Endothelial cell of umbilical vein (primary cell): ENCODE measurements at regions not wholly inside any gene's neighbourhood (a gene's known extent, or its start where the extent isn't known, plus 50 kb on each side); places are given as distances from the start of the nearest gene placed in this dataset.

Experiments
- BruUV-seq: library from RNA; stranded (reverse); fragments of 400-500 nt; replicated peaks from 2 replicates; lab custom pipeline; 2021; lab: Mats Ljungman, UMichigan
- CTCF ChIA-PET: fragments of 300-600, 350-600 bp; sonication (Branson Sonifier 250); formaldehyde crosslinking; loops from one replicate; lab custom pipeline; 2021; ENCODE audit warnings: antibody characterized with exemption, inconsistent platforms; lab: Charles Lee
- POLR2A ChIA-PET: fragments of 300-600, 350-600 bp; sonication (Branson Sonifier 250); formaldehyde crosslinking; loops from one replicate; lab custom pipeline; 2021; ENCODE audit warnings: antibody characterized with exemption, inconsistent platforms; lab: Charles Lee
- DNase-seq: peaks from one replicate; pipeline ENCODE4 v3.0.0-alpha.2; 2011; ENCODE audit warnings: low read depth, low spot score
- FAIRE-seq: peaks from 2 replicates; lab custom pipeline; 2011; peaks lifted over from hg19 to GRCh38; lab: Jason Lieb, UNC
- H2AFZ ChIP-seq: 2 replicates; pipeline ENCODE4 v1.6.0; 2012; ENCODE audit warnings: low read depth, low read length, control low read depth, inconsistent platforms
- H3K27ac ChIP-seq: 2 replicates; pipeline ENCODE4 v1.5.1; 2011; ENCODE audit warnings: low read depth, mild to moderate bottlenecking, control low read depth, low read length, moderate library complexity; ENCODE audit not compliant: insufficient read depth
- H3K27me3 ChIP-seq, 2 experiments: 2 replicates each; pipeline versions ENCODE4 v1.6.0 to v1.6.1; 2011; ENCODE audit warnings: low read length in 2 of 2, mixed read lengths in 1 of 2; ENCODE audit not compliant: control insufficient read depth in 2 of 2, insufficient read depth in 2 of 2
- H3K36me3 ChIP-seq, 2 experiments: 2 replicates in 1 of 2; 3 replicates in 1 of 2; pipeline ENCODE4 v1.5.1; 2011; ENCODE audit warnings: low read length in 2 of 2, mild to moderate bottlenecking in 1 of 2, moderate library complexity in 1 of 2; ENCODE audit not compliant: control insufficient read depth in 2 of 2, insufficient read depth in 2 of 2; ENCODE audit errors: extremely low read depth in 1 of 2
- H3K4me1 ChIP-seq: 3 replicates; pipeline ENCODE4 v1.5.1; 2011; ENCODE audit warnings: mild to moderate bottlenecking, low read length; ENCODE audit not compliant: control insufficient read depth, insufficient read depth; ENCODE audit errors: extremely low read depth
- H3K4me2 ChIP-seq: 2 replicates; pipeline ENCODE4 v1.6.1; 2011; ENCODE audit warnings: low read length, control low read depth, mixed read lengths; ENCODE audit not compliant: insufficient read depth
- H3K4me3 ChIP-seq, 3 experiments: fragments of 200-600 bp in 1 of 3; sonication (generic), shearing (Covaris generic) in 1 of 3; replicated peaks in 1 of 3; 2 replicates each; pipeline ENCODE4 v1.5.1; 2011 to 2016; ENCODE audit warnings: control low read depth in 3 of 3, low read length in 3 of 3, mild to moderate bottlenecking in 2 of 3, inconsistent platforms in 1 of 3, low read depth in 1 of 3, moderate library complexity in 1 of 3; ENCODE audit not compliant: insufficient read depth in 1 of 3
- H3K79me2 ChIP-seq: 2 replicates; pipeline ENCODE4 v1.6.0; 2012; ENCODE audit warnings: low read length, inconsistent platforms; ENCODE audit not compliant: control insufficient read depth, insufficient read depth
- H3K9ac ChIP-seq: replicated peaks from 2 replicates; pipeline ENCODE3; 2011; ENCODE audit warnings: low read length, control low read depth; ENCODE audit not compliant: insufficient read depth; ENCODE audit errors: extremely low read depth
- H3K9me1 ChIP-seq: replicated peaks from 3 replicates; pipeline ENCODE4 v1.6.0; 2011; ENCODE audit warnings: mild to moderate bottlenecking, low read length; ENCODE audit not compliant: control insufficient read depth, insufficient read depth; ENCODE audit errors: extremely low read depth
- H3K9me3 ChIP-seq: replicated peaks from 2 replicates; pipeline ENCODE4 v1.5.1; 2012; ENCODE audit warnings: low read length, inconsistent platforms; ENCODE audit not compliant: control insufficient read depth, insufficient read depth
- H4K20me1 ChIP-seq: replicated peaks from 2 replicates; pipeline ENCODE3; 2011; ENCODE audit warnings: mild to moderate bottlenecking, low read length; ENCODE audit not compliant: control insufficient read depth, insufficient read depth; ENCODE audit errors: extremely low read depth
- CTCF ChIP-seq, 2 donors: IDR thresholded peaks; 1 replicate in 1 of 2; 2 replicates in 1 of 2; pipeline ENCODE4 v1.5.1; 2011; ENCODE audit warnings: low read length in 2 of 2, mild to moderate bottlenecking in 2 of 2, moderate library complexity in 2 of 2, control low read depth in 1 of 2, inconsistent platforms in 1 of 2, low read depth in 1 of 2; ENCODE audit not compliant: insufficient read depth in 1 of 2; ENCODE audit errors: extremely low read depth in 1 of 2
- EZH2 ChIP-seq: IDR thresholded peaks from 2 replicates; pipeline ENCODE4 v1.6.1; 2012; ENCODE audit warnings: borderline replicate concordance, low read depth, mild to moderate bottlenecking, moderate library complexity, low read length, inconsistent platforms; ENCODE audit not compliant: severe bottlenecking
- FOS ChIP-seq: IDR thresholded peaks from 2 replicates; pipeline ENCODE4 v1.6.1; 2011; ENCODE audit warnings: mild to moderate bottlenecking, low read length, moderate library complexity, borderline replicate concordance; ENCODE audit not compliant: insufficient read depth
- GATA2 ChIP-seq: IDR thresholded peaks from 2 replicates; pipeline ENCODE4 v1.7.0; 2011; ENCODE audit warnings: low read depth, mild to moderate bottlenecking, moderate library complexity, mixed read lengths, low read length; ENCODE audit not compliant: insufficient read length, insufficient read depth
- JUN ChIP-seq: IDR thresholded peaks from 2 replicates; pipeline ENCODE4 v1.6.1; 2011; ENCODE audit warnings: borderline replicate concordance, low read depth; ENCODE audit not compliant: insufficient read length, insufficient read depth
- MAX ChIP-seq: IDR thresholded peaks from 2 replicates; pipeline ENCODE4 v1.6.1; 2011; ENCODE audit not compliant: insufficient read depth, insufficient read length
- MYC ChIP-seq: IDR thresholded peaks from one replicate; pipeline ENCODE4 v1.6.1; 2011; ENCODE audit warnings: mild to moderate bottlenecking, low read depth, low read length
- POLR2A ChIP-seq: IDR thresholded peaks from 2 replicates; pipeline ENCODE4 v1.6.1; 2012; ENCODE audit warnings: low read depth, mild to moderate bottlenecking, control low read depth, low read length
- POLR2AphosphoS5 ChIP-seq: IDR thresholded peaks from 2 replicates; pipeline ENCODE4 v1.6.1; 2012; ENCODE audit warnings: low read depth, mild to moderate bottlenecking, control low read depth, low read length, moderate library complexity; ENCODE audit not compliant: insufficient read depth
- dilution Hi-C: fragments of 300-500 bp; cut with MboI; formaldehyde crosslinking; loops from one replicate; pipeline ENCODE4 v1.15.0; 2019; ENCODE audit warnings: low sequenced_read_pairs; ENCODE audit not compliant: extremely low pct_ligation_motif_present
- intact Hi-C: fragments of 100-400 bp; cut with micrococcal nuclease; formaldehyde crosslinking; loops from one replicate; pipeline ENCODE4 v1.10.0; 2022

GRCh38 chr16:66193543-66194229 lies 172.8 kb upstream of the CDH5 start:
- DNase-seq (no peak), FAIRE-seq (no peak)
- Histone ChIP-seq H3K9me3 (no peaks in the 10 kb centered on the region), H3K27me3 (no peaks in the 10 kb centered on the region), H3K9me1 (no peaks in the 10 kb centered on the region), H3K27ac (no peak overlapping the region), H3K36me3 (no peaks in the 10 kb centered on the region), H3K9ac (no peak overlapping the region), H3K4me2 (no peak overlapping the region), H3K4me3 (no peak overlapping the region), H3K79me2 (no peaks in the 10 kb centered on the region), H2AFZ (no peak overlapping the region), H3K4me1 (no peaks in the 10 kb centered on the region), H4K20me1 (no peaks in the 10 kb centered on the region)
- TF ChIP-seq CTCF (IDR thresholded peaks at IDR 0.05; ENCODE audit: extremely low read depth in 1 of 2, insufficient read depth in 1 of 2, low read depth in 1 of 2, low read length in 2 of 2) (no peak), POLR2AphosphoS5 (no peak), MAX (no peak), MYC (no peak), JUN (no peak), POLR2A (no peak), GATA2 (no peak), FOS (no peak), EZH2 (no peak)
- POLR2A ChIA-PET = no interaction called here
- intact Hi-C loops = no loop called here
- dilution Hi-C loops = no loop called here
- no TSS peak for BruUV-seq
- CTCF ChIA-PET = interaction anchor here (0.9 kb wide), 2 partner anchors 9 to 38 kb away, joined by 3 read pairs; no protein-coding TSS in a partner anchor
